Left lung (tissue), 4 donors: ENCODE measurements at regions not wholly inside any gene's neighbourhood (a gene's known extent, or its start where the extent isn't known, plus 50 kb on each side); places are given as distances from the start of the nearest gene placed in this dataset.
A peak's percentile ranks its signal among the peaks of the same experiment; 100 is the strongest.

Experiments used
- ATAC-seq: fragments of 200-7000 bp; cut with Tn5 transposase; one replicate; pipeline ENCODE4 v1.9.1; 2020; ENCODE audit warnings: moderate library complexity
- DNase-seq, 4 donors: peaks; one replicate each; pipeline ENCODE4 v3.0.0-alpha.2; 2013 to 2020
- H3K27ac ChIP-seq, 2 donors: fragments of 200-600 bp; sonication (generic) in 1 of 2; one replicate each; pipeline versions ENCODE4 v1.5.0 to v1.8.0; 2020 to 2021
- H3K27me3 ChIP-seq, 2 donors: fragments of 200-600 bp; sonication (generic) in 1 of 2; one replicate each; pipeline versions ENCODE4 v1.5.0 to v1.8.0; 2020 to 2021
- H3K36me3 ChIP-seq, 2 donors: fragments of 200-600 bp; sonication (generic) in 1 of 2; one replicate each; pipeline versions ENCODE4 v1.5.0 to v1.8.0; 2020 to 2021
- H3K4me1 ChIP-seq, 2 donors: fragments of 200-600 bp; one replicate each; pipeline ENCODE4 v1.8.0; 2021
- H3K4me3 ChIP-seq, 2 donors: fragments of 200-600 bp; sonication (generic) in 1 of 2; one replicate each; pipeline versions ENCODE4 v1.5.0 to v1.8.0; 2020 to 2021; ENCODE audit warnings: mild to moderate bottlenecking in 1 of 2
- H3K9me3 ChIP-seq, 2 donors: fragments of 200-600 bp; sonication (generic) in 1 of 2; one replicate each; pipeline versions ENCODE4 v1.5.0 to v1.8.0; 2020 to 2021
- intact Hi-C, 2 donors: fragments of 100-400 bp; cut with DNase I; formaldehyde crosslinking; loops; one replicate each; pipeline versions ENCODE4 v1.11.2 to v1.14.2; 2022
- TF ChIP-seq, protein P1 (sequence below), 2 donors: fragments of 200-600 bp; sonication (generic) in 1 of 2; IDR thresholded peaks; one replicate each; pipeline versions ENCODE4 v1.5.0 to v1.8.0; 2021; ENCODE audit warnings: antibody characterized with exemption in 2 of 2
- donor health status: DM: no; HTN: yes; CAD: no.
- donor health status: DM: no; HTN: no; CAD: no.

GRCh38 chr4:92232566-92232965 is 71.2 kb upstream of the GRID2 start:
- intact Hi-C loops = no loop called here
- Histone ChIP-seq H3K27ac (no peak overlapping the region), H3K27me3 (no peaks in the 10 kb centered on the region), H3K4me1 (no peaks in the 10 kb centered on the region), H3K36me3 (no peaks in the 10 kb centered on the region), H3K9me3 (no peaks in the 10 kb centered on the region), H3K4me3 (no peak overlapping the region)
- TF ChIP-seq, protein P1, sequence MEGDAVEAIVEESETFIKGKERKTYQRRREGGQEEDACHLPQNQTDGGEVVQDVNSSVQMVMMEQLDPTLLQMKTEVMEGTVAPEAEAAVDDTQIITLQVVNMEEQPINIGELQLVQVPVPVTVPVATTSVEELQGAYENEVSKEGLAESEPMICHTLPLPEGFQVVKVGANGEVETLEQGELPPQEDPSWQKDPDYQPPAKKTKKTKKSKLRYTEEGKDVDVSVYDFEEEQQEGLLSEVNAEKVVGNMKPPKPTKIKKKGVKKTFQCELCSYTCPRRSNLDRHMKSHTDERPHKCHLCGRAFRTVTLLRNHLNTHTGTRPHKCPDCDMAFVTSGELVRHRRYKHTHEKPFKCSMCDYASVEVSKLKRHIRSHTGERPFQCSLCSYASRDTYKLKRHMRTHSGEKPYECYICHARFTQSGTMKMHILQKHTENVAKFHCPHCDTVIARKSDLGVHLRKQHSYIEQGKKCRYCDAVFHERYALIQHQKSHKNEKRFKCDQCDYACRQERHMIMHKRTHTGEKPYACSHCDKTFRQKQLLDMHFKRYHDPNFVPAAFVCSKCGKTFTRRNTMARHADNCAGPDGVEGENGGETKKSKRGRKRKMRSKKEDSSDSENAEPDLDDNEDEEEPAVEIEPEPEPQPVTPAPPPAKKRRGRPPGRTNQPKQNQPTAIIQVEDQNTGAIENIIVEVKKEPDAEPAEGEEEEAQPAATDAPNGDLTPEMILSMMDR (IDR thresholded peaks at IDR 0.05) = no peak
- no peak for ATAC-seq
- DNase-seq = no peak

DNA sequence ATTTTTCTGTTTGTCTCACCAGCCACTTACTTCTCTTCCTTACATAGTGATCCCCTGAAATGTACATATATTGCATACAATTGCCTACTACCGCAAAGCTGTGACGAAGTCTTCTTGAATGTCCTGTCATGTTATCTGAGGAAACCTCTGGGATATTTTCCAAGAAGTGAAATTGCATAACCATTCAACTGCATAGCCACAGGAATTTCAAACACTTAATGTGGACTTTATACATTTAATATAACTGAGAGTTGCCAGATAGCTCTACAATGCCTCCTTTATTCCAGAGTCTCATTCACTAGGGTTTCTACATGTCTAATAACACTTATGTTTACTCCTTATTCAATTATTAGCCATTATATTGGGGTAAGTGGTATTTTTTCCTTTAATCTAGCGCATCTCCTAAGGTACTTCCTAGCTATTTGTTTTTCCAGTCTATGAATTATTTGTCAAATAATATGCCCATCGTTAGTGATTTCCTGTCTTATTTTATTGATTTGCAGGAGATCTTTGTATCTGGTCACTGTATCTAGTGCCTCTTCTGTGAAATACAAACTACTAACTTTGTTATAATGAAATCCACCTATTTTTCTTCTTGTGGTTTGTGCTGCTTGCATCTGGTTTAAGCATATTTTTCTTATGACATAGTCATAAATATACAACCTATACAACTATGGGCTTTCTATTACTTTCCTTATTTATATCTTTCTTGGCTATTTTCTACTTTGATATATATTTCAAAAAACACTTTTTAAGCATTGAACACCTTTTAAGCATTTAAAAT is 69.2 kb upstream of the GRID2 start:
- H3K4me3 ChIP-seq = no peak overlapping the region
- no peaks in the 10 kb centered on the region for H3K36me3 ChIP-seq
- ATAC-seq (peak; percentile 82), DNase-seq (peak in 2 of 4 donors; percentile 64 to 80)
- TF ChIP-seq, protein P1 (IDR thresholded peaks at IDR 0.05) = no peak
- intact Hi-C loops = no loop called here
- no peaks in the 10 kb centered on the region for H3K27me3 ChIP-seq
- H3K9me3 ChIP-seq = peaks cover 0 to 3% of the 10 kb centered on the region in 2 donors
- H3K4me1 ChIP-seq = no peaks in the 10 kb centered on the region
- no peak overlapping the region for H3K27ac ChIP-seq

GRCh38 chr4:92235731-92236130 is 68.0 kb upstream of the GRID2 start:
- intact Hi-C loops = no loop called here
- H3K36me3 ChIP-seq = no peaks in the 10 kb centered on the region
- peaks cover 0 to 10% of the 10 kb centered on the region in 2 donors for H3K9me3 ChIP-seq
- H3K4me1 ChIP-seq = no peaks in the 10 kb centered on the region
- no peak for DNase-seq
- no peak overlapping the region for H3K27ac ChIP-seq
- ATAC-seq = no peak
- TF ChIP-seq, protein P1 (IDR thresholded peaks at IDR 0.05) = no peak
- no peaks in the 10 kb centered on the region for H3K27me3 ChIP-seq
- no peak overlapping the region for H3K4me3 ChIP-seq

GRCh38 chr4:92236877-92237276 is 66.9 kb upstream of the GRID2 start:
- ATAC-seq (no peak), DNase-seq (peak in 1 of 4 donors; percentile 32)
- H3K27me3 ChIP-seq = no peaks in the 10 kb centered on the region
- H3K36me3 ChIP-seq = no peaks in the 10 kb centered on the region
- peaks cover 0 to 12% of the 10 kb centered on the region in 2 donors for H3K9me3 ChIP-seq
- no peak overlapping the region for H3K4me3 ChIP-seq
- no peaks in the 10 kb centered on the region for H3K4me1 ChIP-seq
- intact Hi-C loops = no loop called here
- H3K27ac ChIP-seq = no peak overlapping the region
- TF ChIP-seq, protein P1 (IDR thresholded peaks at IDR 0.05) = no peak

- TF ChIP-seq, protein P1 (IDR thresholded peaks at IDR 0.05) = no peak
- no peaks in the 10 kb centered on the region for H3K4me1 ChIP-seq
- no peaks in the 10 kb centered on the region for H3K36me3 ChIP-seq
- ATAC-seq (no peak), DNase-seq (no peak)
- intact Hi-C loops = no loop called here
- peaks cover 0 to 12% of the 10 kb centered on the region in 2 donors for H3K9me3 ChIP-seq
- no peak overlapping the region for H3K27ac ChIP-seq
- H3K27me3 ChIP-seq = no peaks in the 10 kb centered on the region
- no peak overlapping the region for H3K4me3 ChIP-seq
Measured at GRCh38 chr4:92237559-92237958, 66.2 kb upstream of the GRID2 start.
